Neuronal stem cell (in vitro differentiated cells): ENCODE measurements at regions not wholly inside any gene's neighbourhood (a gene's known extent, or its start where the extent isn't known, plus 50 kb on each side); places are given as distances from the start of the nearest gene placed in this dataset.

Source experiments
- DNase-seq: peaks from one replicate; pipeline ENCODE4 v3.0.0-alpha.2; 2013; ENCODE audit warnings: low spot score
- H2AFZ ChIP-seq: one replicate; pipeline ENCODE4 v1.6.1; 2013; ENCODE audit warnings: mild to moderate bottlenecking, low read length, inconsistent platforms
- H2AK5ac ChIP-seq: 2 replicates; pipeline ENCODE4 v1.6.1; 2013; ENCODE audit warnings: low read depth, mild to moderate bottlenecking, inconsistent platforms, low read length, moderate library complexity, mixed read lengths
- H2BK120ac ChIP-seq: 2 replicates; pipeline ENCODE4 v1.6.1; 2013; ENCODE audit warnings: low read depth, mild to moderate bottlenecking, inconsistent platforms, low read length, moderate library complexity, mixed read lengths
- H2BK12ac ChIP-seq: one replicate; pipeline ENCODE4 v1.6.1; 2013; ENCODE audit warnings: low read length, inconsistent platforms
- H2BK15ac ChIP-seq: 2 replicates; pipeline ENCODE4 v1.6.1; 2013; ENCODE audit warnings: mild to moderate bottlenecking, low read length, inconsistent platforms, mixed read lengths
- H2BK5ac ChIP-seq: one replicate; pipeline ENCODE4 v1.6.1; 2013; ENCODE audit warnings: inconsistent platforms, mild to moderate bottlenecking, low read length, moderate library complexity
- H3K14ac ChIP-seq: one replicate; pipeline ENCODE4 v1.6.1; 2013; ENCODE audit warnings: low read length, inconsistent platforms
- H3K18ac ChIP-seq: 2 replicates; pipeline ENCODE4 v1.6.1; 2013; ENCODE audit warnings: low read length, inconsistent platforms
- H3K23ac ChIP-seq: 2 replicates; pipeline ENCODE4 v1.6.1; 2013; ENCODE audit warnings: low read depth, mild to moderate bottlenecking, mixed read lengths, low read length, inconsistent platforms; ENCODE audit not compliant: poor library complexity
- H3K27ac ChIP-seq: replicated peaks from 3 replicates; pipeline ENCODE4 v1.5.1; 2013; ENCODE audit warnings: low read length, inconsistent platforms
- H3K27me3 ChIP-seq, 3 experiments: 2 replicates each; pipeline ENCODE4 v1.6.1; 2013; ENCODE audit warnings: low read length in 3 of 3, mild to moderate bottlenecking in 2 of 3, inconsistent platforms in 1 of 3, low read depth in 1 of 3, mixed read lengths in 1 of 3, moderate library complexity in 1 of 3; ENCODE audit not compliant: control insufficient read depth in 3 of 3, insufficient read depth in 3 of 3
- H3K36me3 ChIP-seq, 2 donors: replicated peaks in 1 of 2; 2 replicates each; pipeline ENCODE4 v1.6.1; 2013; ENCODE audit warnings: low read length in 2 of 2; ENCODE audit not compliant: control insufficient read depth in 2 of 2, insufficient read depth in 2 of 2
- H3K4ac ChIP-seq: 2 replicates; pipeline ENCODE4 v1.6.1; 2013; ENCODE audit warnings: inconsistent platforms, mild to moderate bottlenecking, low read length, moderate library complexity
- H3K4me1 ChIP-seq, 2 donors: 1 replicate in 1 of 2; 2 replicates in 1 of 2; pipeline ENCODE4 v1.6.1; 2013; ENCODE audit warnings: low read length in 2 of 2, low read depth in 1 of 2; ENCODE audit not compliant: control insufficient read depth in 2 of 2, insufficient read depth in 1 of 2
- H3K4me2 ChIP-seq: one replicate; pipeline ENCODE4 v1.6.1; 2013; ENCODE audit warnings: mild to moderate bottlenecking, low read length, inconsistent platforms; ENCODE audit not compliant: insufficient read depth, poor library complexity, severe bottlenecking
- H3K4me3 ChIP-seq, 2 donors: 2 replicates each; pipeline ENCODE4 v1.5.1; 2013; ENCODE audit warnings: low read length in 2 of 2, mild to moderate bottlenecking in 2 of 2, inconsistent platforms in 1 of 2, moderate library complexity in 1 of 2
- H3K79me1 ChIP-seq: one replicate; pipeline ENCODE4 v1.6.1; 2013; ENCODE audit warnings: low read depth, mild to moderate bottlenecking, inconsistent platforms, low read length, moderate library complexity
- H3K9ac ChIP-seq: one replicate; pipeline ENCODE4 v1.6.1; 2013; ENCODE audit warnings: mild to moderate bottlenecking, low read depth, low read length, inconsistent platforms; ENCODE audit not compliant: poor library complexity
- H3K9me3 ChIP-seq, 2 donors: replicated peaks in 1 of 2; 2 replicates each; pipeline versions ENCODE3 to v1.6.1; 2013; ENCODE audit warnings: low read length in 2 of 2, mild to moderate bottlenecking in 2 of 2, inconsistent platforms in 1 of 2, low read depth in 1 of 2, mixed read lengths in 1 of 2, moderate library complexity in 1 of 2; ENCODE audit not compliant: control insufficient read depth in 2 of 2, insufficient read depth in 1 of 2
- H4K8ac ChIP-seq: one replicate; pipeline ENCODE4 v1.6.1; 2013; ENCODE audit warnings: low read depth, mild to moderate bottlenecking, inconsistent platforms, low read length, moderate library complexity
- H4K91ac ChIP-seq: one replicate; pipeline ENCODE4 v1.6.1; 2013; ENCODE audit warnings: low read length, low read depth, mild to moderate bottlenecking, inconsistent platforms; ENCODE audit not compliant: poor library complexity
- WGBS, 2 donors: extraction: QIAGEN DNeasy Blood & Tissue Kit; methylation state at CpG; one replicate each; pipeline ENCODE4 v1.1.7; 2013; ENCODE audit warnings: missing lambda C conversion rate in 2 of 2, mixed read lengths in 1 of 2; ENCODE audit not compliant: insufficient read length in 2 of 2, insufficient replicate concordance in 1 of 2; ENCODE audit errors: extremely low coverage in 2 of 2; 5-methylcytosine and 5-hydroxymethylcytosine counted together

- no peak for DNase-seq
- Histone ChIP-seq H2BK120ac (no peak overlapping the region), H3K27ac (no peak overlapping the region), H3K14ac (no peak overlapping the region), H3K4ac (no peak overlapping the region), H2AK5ac (no peak overlapping the region), H3K18ac (no peak overlapping the region), H3K79me1 (no peaks in the 10 kb centered on the region), H3K4me1 (no peaks in the 10 kb centered on the region), H3K9me3 (no peaks in the 10 kb centered on the region), H2BK15ac (no peak overlapping the region), H3K9ac (no peak overlapping the region), H2BK5ac (no peak overlapping the region), H3K23ac (no peak overlapping the region), H3K36me3 (no peaks in the 10 kb centered on the region), H3K4me2 (no peak overlapping the region), H3K27me3 (no peaks in the 10 kb centered on the region), H2BK12ac (no peak overlapping the region), H3K4me3 (no peak overlapping the region), H4K8ac (no peak overlapping the region), H4K91ac (no peak overlapping the region), H2AFZ (no peak overlapping the region)
- WGBS, 2 donors, result no CpG with 5 or more reads among the region's 2 CpGs
Measured at GRCh38 chr1:187122566-187122965, 293.8 kb downstream of the PLA2G4A start.

GRCh38 chr1:187129132-187129531 is 300.4 kb downstream of the PLA2G4A start:
- H2BK5ac ChIP-seq, result no peak overlapping the region
- no peak for DNase-seq

GRCh38 chr1:187143783-187144182 is 315.0 kb downstream of the PLA2G4A start:
- no peak overlapping the region for H4K91ac ChIP-seq
- H3K4ac ChIP-seq, result no peak overlapping the region
- no peak for DNase-seq
- H3K27ac ChIP-seq, result no peak overlapping the region
- H2AK5ac ChIP-seq, result no peak overlapping the region
- no peak overlapping the region for H2AFZ ChIP-seq
- no peaks in the 10 kb centered on the region for H3K36me3 ChIP-seq
- H3K79me1 ChIP-seq, result no peaks in the 10 kb centered on the region
- no peak overlapping the region for H2BK5ac ChIP-seq
- no peaks in the 10 kb centered on the region for H3K9me3 ChIP-seq
- H3K4me3 ChIP-seq, result no peak overlapping the region
- H3K18ac ChIP-seq, result no peak overlapping the region
- H2BK120ac ChIP-seq, result no peak overlapping the region
- H3K9ac ChIP-seq, result no peak overlapping the region
- no peak overlapping the region for H4K8ac ChIP-seq
- H3K27me3 ChIP-seq, result no peaks in the 10 kb centered on the region
- no peak overlapping the region for H3K23ac ChIP-seq
- H3K4me2 ChIP-seq, result no peak overlapping the region
- H2BK15ac ChIP-seq, result no peak overlapping the region
- no peak overlapping the region for H2BK12ac ChIP-seq
- no peak overlapping the region for H3K14ac ChIP-seq
- H3K4me1 ChIP-seq, result no peaks in the 10 kb centered on the region

More at GRCh38 chr1:187129132-187129531, 300.4 kb downstream of the PLA2G4A start:
- Histone ChIP-seq H3K4ac (no peak overlapping the region), H2BK120ac (no peak overlapping the region), H3K9ac (no peak overlapping the region), H3K4me3 (no peak overlapping the region), H3K9me3 (no peaks in the 10 kb centered on the region), H3K18ac (no peak overlapping the region), H3K23ac (no peak overlapping the region), H3K4me2 (no peak overlapping the region), H3K27me3 (no peaks in the 10 kb centered on the region), H4K91ac (no peak overlapping the region), H2BK12ac (no peak overlapping the region), H3K14ac (no peak overlapping the region), H2BK15ac (no peak overlapping the region), H2AK5ac (no peak overlapping the region), H3K27ac (no peak overlapping the region), H3K4me1 (no peaks in the 10 kb centered on the region), H3K36me3 (no peaks in the 10 kb centered on the region), H2AFZ (no peak overlapping the region), H4K8ac (no peak overlapping the region), H3K79me1 (no peaks in the 10 kb centered on the region)
- WGBS, 2 donors, result no CpG with 5 or more reads among the region's 1 CpG

- WGBS, 2 donors, result no CpG with 5 or more reads among the region's 1 CpG
- H2BK15ac ChIP-seq, result no peak overlapping the region
Measured at GRCh38 chr1:187146388-187146787, 317.6 kb downstream of the PLA2G4A start.

More at GRCh38 chr1:187146388-187146787, 317.6 kb downstream of the PLA2G4A start:
- no peak overlapping the region for H2AK5ac ChIP-seq
- H3K4me3 ChIP-seq, result no peak overlapping the region
- H3K79me1 ChIP-seq, result no peaks in the 10 kb centered on the region
- H3K23ac ChIP-seq, result no peak overlapping the region
- no peaks in the 10 kb centered on the region for H3K27me3 ChIP-seq
- no peak overlapping the region for H3K27ac ChIP-seq
- H3K4me2 ChIP-seq, result no peak overlapping the region
- no peak overlapping the region for H3K18ac ChIP-seq
- no peak overlapping the region for H3K4ac ChIP-seq
- no peak overlapping the region for H3K14ac ChIP-seq
- no peak for DNase-seq
- no peak overlapping the region for H2BK12ac ChIP-seq
- no peak overlapping the region for H2AFZ ChIP-seq
- no peak overlapping the region for H3K9ac ChIP-seq
- no peaks in the 10 kb centered on the region for H3K36me3 ChIP-seq
- no peaks in the 10 kb centered on the region for H3K9me3 ChIP-seq
- H2BK5ac ChIP-seq, result no peak overlapping the region
- H3K4me1 ChIP-seq, result no peaks in the 10 kb centered on the region
- no peak overlapping the region for H4K91ac ChIP-seq
- no peak overlapping the region for H2BK120ac ChIP-seq
- no peak overlapping the region for H4K8ac ChIP-seq
